VCaP (cell line): ENCODE measurements at regions not wholly inside any gene's neighbourhood (a gene's known extent, or its start where the extent isn't known, plus 50 kb on each side); places are given as distances from the start of the nearest gene placed in this dataset.

Experiments used
- H3K27ac ChIP-seq: fragments of 450-650 bp; 2 replicates; pipeline ENCODE4 v1.5.1; 2017
- CTCF ChIP-seq: fragments of 450-650 bp; conservative IDR thresholded peaks from 2 replicates; pipeline ENCODE4 v1.5.1; 2017; ENCODE audit warnings: mild to moderate bottlenecking, moderate library complexity

GRCh38 chr7:136667584-136667983 lies 200.9 kb upstream of the CHRM2 start:
- H3K27ac ChIP-seq, result no peak overlapping the region
- no peak for TF ChIP-seq CTCF

DNA sequence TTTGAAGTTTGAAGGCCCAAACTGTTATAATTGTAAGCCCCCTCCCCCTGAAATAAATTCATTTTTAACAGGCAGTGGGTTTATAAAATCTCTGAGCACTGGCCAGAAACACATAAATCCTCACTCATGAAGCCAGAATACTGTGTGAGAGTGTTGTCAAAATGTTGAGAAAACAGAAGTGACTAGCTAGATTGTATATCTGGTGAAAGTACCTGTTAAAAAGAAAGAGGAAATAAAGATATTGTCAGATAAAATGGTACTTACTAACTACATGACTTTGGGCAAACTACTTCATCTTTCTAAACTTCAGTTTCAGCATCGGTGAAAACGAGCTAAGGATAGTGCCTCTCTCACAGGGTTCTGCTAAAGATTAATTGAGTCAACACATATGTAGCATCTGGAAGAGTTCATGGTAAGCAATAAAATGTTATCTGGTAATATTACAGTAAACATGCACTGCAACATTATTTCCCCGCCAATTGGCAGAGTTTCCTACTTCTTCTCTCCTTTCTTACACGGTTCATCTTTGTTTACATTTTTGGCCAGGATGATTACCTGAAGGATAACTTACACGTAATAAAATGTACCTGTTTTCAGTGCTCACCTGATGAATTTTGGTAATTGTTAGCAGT lies 202.5 kb upstream of the CHRM2 start:
- H3K27ac ChIP-seq, result no peak overlapping the region
- no peak for TF ChIP-seq CTCF

GRCh38 chr7:136664537-136664936 lies 203.9 kb upstream of the CHRM2 start:
- no peak overlapping the region for H3K27ac ChIP-seq
- TF ChIP-seq CTCF, result no peak

- no peak for TF ChIP-seq CTCF
- H3K27ac ChIP-seq, result no peak overlapping the region
Observed at GRCh38 chr7:136657482-136657921, 210.9 kb upstream of the CHRM2 start.

DNA sequence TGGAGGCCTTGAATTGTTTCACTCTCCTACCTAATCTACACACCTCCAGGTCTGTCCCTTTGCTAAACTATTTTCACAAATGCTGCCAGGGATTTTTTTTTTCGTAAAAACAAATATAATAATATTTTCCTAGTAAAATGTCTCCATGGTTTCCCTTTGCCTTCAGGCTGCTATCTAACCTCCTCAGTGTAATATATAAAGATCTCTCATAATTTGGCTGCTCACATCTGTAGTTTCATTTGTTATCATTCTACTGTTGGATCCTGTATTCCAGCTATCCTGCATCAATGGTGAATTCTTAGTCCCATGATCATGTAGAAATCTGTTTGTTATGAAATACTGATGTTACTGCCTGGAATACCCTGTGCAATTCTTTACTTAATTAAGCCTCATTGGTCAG lies 211.9 kb upstream of the CHRM2 start:
- H3K27ac ChIP-seq, result no peak overlapping the region
- no peak for TF ChIP-seq CTCF

GRCh38 chr7:136655414-136655813 lies 213.0 kb upstream of the CHRM2 start:
- no peak overlapping the region for H3K27ac ChIP-seq
- TF ChIP-seq CTCF, result no peak

GRCh38 chr7:136654406-136654805 lies 214.0 kb upstream of the CHRM2 start:
- no peak for TF ChIP-seq CTCF
- no peak overlapping the region for H3K27ac ChIP-seq
